ENCODE measurements at regions not wholly inside any gene's neighbourhood (a gene's known extent, or its start where the extent isn't known, plus 50 kb on each side); places are given as distances from the start of the nearest gene placed in this dataset.

GRCh38 chr1:229192031-229192430, 78.9 kb upstream of the RAB4A start:
- Mint-ChIP-seq H3K27ac (peak overlapping the region; percentile 78), H3K36me3 (ENCODE audit: low read depth) (no peaks in the 10 kb centered on the region), H3K27me3 (ENCODE audit: insufficient read depth, low read depth, poor library complexity) (peaks cover 10% of the 10 kb centered on the region), H3K9me3 (no peaks in the 10 kb centered on the region), H3K4me3 (no peak overlapping the region), H3K4me1 (peaks cover 37% of the 10 kb centered on the region)
- Histone ChIP-seq H3K27ac (ENCODE audit: low read depth) (peak overlapping the region; percentile 86; the same call in 1 of the 2 replicates), H4K20me1 (replicated peaks; ENCODE audit: insufficient read depth) (no peaks in the 10 kb centered on the region), H3K4me1 (ENCODE audit: insufficient read depth) (peaks cover 17% of the 10 kb centered on the region), H3K9me2 (ENCODE audit: insufficient read depth) (no peaks in the 10 kb centered on the region), H3K4me2 (no peak overlapping the region), H2AFZ (no peak overlapping the region), H3F3A (replicated peaks; ENCODE audit: low read depth) (no peaks in the 10 kb centered on the region), H3K4me3 (no peak overlapping the region), H3K27me3 (ENCODE audit: insufficient read depth) (no peaks in the 10 kb centered on the region), H3K79me2 (replicated peaks; ENCODE audit: insufficient read depth) (no peaks in the 10 kb centered on the region), H3K36me3 (ENCODE audit: insufficient read depth) (no peaks in the 10 kb centered on the region)
- TF ChIP-seq CREB1 (CRISPR knock-in tag; IDR thresholded peaks at IDR 0.05; ENCODE audit: low read depth) (no peak), REST (IDR thresholded peaks at IDR 0.05; ENCODE audit: unreplicated experiment) (no peak), POLR2AphosphoS5 (IDR thresholded peaks at IDR 0.05; ENCODE audit: low read depth) (no peak), ZNF331 (CRISPR knock-in tag; IDR thresholded peaks at IDR 0.05; ENCODE audit: low read depth) (no peak), ZNF114 (CRISPR knock-in tag; IDR thresholded peaks at IDR 0.05) (no peak), ZNF462 (CRISPR knock-in tag; IDR thresholded peaks at IDR 0.05) (no peak), EZH2 (IDR thresholded peaks at IDR 0.05; ENCODE audit: low read depth, unreplicated experiment) (no peak), NANOG (IDR thresholded peaks at IDR 0.05; ENCODE audit: borderline replicate concordance) (no peak), ETS1 (IDR thresholded peaks at IDR 0.05) (no peak), EZH2phosphoT487 (IDR thresholded peaks at IDR 0.05; ENCODE audit: unreplicated experiment) (no peak), CTCF (conservative IDR thresholded peaks at IDR 0.05; ENCODE audit: low read depth in 2 of 2) (no peak), JUNB (IDR thresholded peaks at IDR 0.05; ENCODE audit: unreplicated experiment) (no peak), STAT1 (IDR thresholded peaks at IDR 0.05; ENCODE audit: unreplicated experiment) (no peak)
- DNase-seq (ENCODE audit: low spot score) = no peak
- ATAC-seq = no peak

Data from GM23338 (cell line).